Liver (tissue), 3 donors: ENCODE measurements at regions not wholly inside any gene's neighbourhood (a gene's known extent, or its start where the extent isn't known, plus 50 kb on each side); places are given as distances from the start of the nearest gene placed in this dataset.

Experiments
- CTCF ChIP-seq: fragments of 150-350 bp; IDR thresholded peaks from 2 replicates; pipeline ENCODE4 v1.5.1; 2017; ENCODE audit warnings: improper control_type of control experiment, low read depth, low read length; ENCODE audit not compliant: missing input control
- MAX ChIP-seq: IDR thresholded peaks from 2 replicates; pipeline ENCODE4 v1.6.1; 2016; ENCODE audit warnings: antibody characterized with exemption
- ZBTB33 ChIP-seq: IDR thresholded peaks from 2 replicates; pipeline ENCODE4 v1.6.1; 2016; ENCODE audit warnings: antibody characterized with exemption
- TF ChIP-seq, protein P1 (sequence below): IDR thresholded peaks from 2 replicates; pipeline ENCODE4 v1.6.1; 2016; ENCODE audit warnings: antibody characterized with exemption
- donor health status: healthy.
- donor health status: healthy.

DNA sequence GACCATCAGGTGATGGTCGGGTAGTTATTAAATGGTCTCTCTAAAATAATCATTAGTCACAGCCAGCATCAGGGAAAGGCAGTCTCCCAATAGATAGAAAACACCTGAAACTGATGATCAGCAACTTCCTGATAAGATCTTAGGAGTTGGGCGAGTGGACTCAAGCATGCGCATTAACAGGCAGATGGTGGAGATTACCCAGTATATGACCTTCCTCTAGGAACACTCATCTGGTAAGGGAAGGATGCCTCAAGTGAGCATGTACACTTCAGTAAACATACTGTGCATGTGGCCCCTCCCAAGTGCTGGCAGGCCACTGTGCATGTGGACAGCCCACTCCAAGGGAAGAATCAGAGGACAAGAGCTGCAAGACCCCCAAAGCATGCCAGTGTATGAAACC lies 105.9 kb downstream of the ABCC12 start:
- no peak for TF ChIP-seq ZBTB33
- no peak for TF ChIP-seq CTCF
- TF ChIP-seq, protein P1, sequence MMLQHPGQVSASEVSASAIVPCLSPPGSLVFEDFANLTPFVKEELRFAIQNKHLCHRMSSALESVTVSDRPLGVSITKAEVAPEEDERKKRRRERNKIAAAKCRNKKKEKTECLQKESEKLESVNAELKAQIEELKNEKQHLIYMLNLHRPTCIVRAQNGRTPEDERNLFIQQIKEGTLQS: no peak
- TF ChIP-seq MAX: no peak
